ENCODE measurements at regions not wholly inside any gene's neighbourhood (a gene's known extent, or its start where the extent isn't known, plus 50 kb on each side); places are given as distances from the start of the nearest gene placed in this dataset.

GRCh38 chr6:145060714-145061113 is 674.6 kb downstream of the EPM2A start:
- TF ChIP-seq CTCF (IDR thresholded peaks at IDR 0.05) = no peak
- TF ChIP-seq POLR2A (IDR thresholded peaks at IDR 0.05) = no peak

Data from vagina (tissue), 2 donors.